Prostate gland (tissue), 2 donors: ENCODE measurements at regions not wholly inside any gene's neighbourhood (a gene's known extent, or its start where the extent isn't known, plus 50 kb on each side); places are given as distances from the start of the nearest gene placed in this dataset.

Experiments used
- DNase-seq: peaks from one replicate; pipeline ENCODE4 v3.0.0-alpha.2; 2019; ENCODE audit warnings: low spot score
- H3K27ac ChIP-seq, 2 donors: fragments of 200-600 bp; sonication (generic); 2 replicates each; pipeline ENCODE4 v1.5.1; 2017 to 2019
- H3K27me3 ChIP-seq: fragments of 200-600 bp; sonication (generic); replicated peaks from 2 replicates; pipeline ENCODE4 v1.5.1; 2019; ENCODE audit not compliant: insufficient read depth
- H3K36me3 ChIP-seq, 2 donors: fragments of 200-600 bp; sonication (generic); 1 replicate in 1 of 2; 2 replicates in 1 of 2; pipeline versions ENCODE4 v1.5.1 to v1.8.1; 2017 to 2019
- H3K4me1 ChIP-seq: fragments of 200-600 bp; sonication (generic); replicated peaks from 2 replicates; pipeline ENCODE4 v1.5.1; 2019
- H3K4me3 ChIP-seq, 2 donors: fragments of 200-600 bp; sonication (generic); 2 replicates each; pipeline ENCODE4 v1.5.1; 2017 to 2019
- H3K9me3 ChIP-seq: fragments of 200-600 bp; sonication (generic); 2 replicates; pipeline ENCODE4 v1.5.1; 2017
- POLR2A ChIP-seq: fragments of 450-650 bp; IDR thresholded peaks from one replicate; pipeline ENCODE4 v1.6.1; 2016; ENCODE audit warnings: antibody characterized with exemption, mild to moderate bottlenecking
- POLR2AphosphoS5 ChIP-seq: sonication (generic); formaldehyde crosslinking; IDR thresholded peaks from one replicate; pipeline ENCODE4 v1.6.1; 2017; ENCODE audit warnings: antibody characterized with exemption
- WGBS: methylation state at CpG from one replicate; pipeline ENCODE4 v1.1.5; 2018; 5-methylcytosine and 5-hydroxymethylcytosine counted together
- intact Hi-C: fragments of 100-400 bp; cut with DNase I; formaldehyde crosslinking; loops from one replicate; pipeline ENCODE4 v1.14.2; 2022
- TF ChIP-seq, protein P1 (sequence below), 4 experiments: fragments of 200-600 bp in 2 of 4; fragments of 450-650 bp in 2 of 4; sonication (generic) in 2 of 4; IDR thresholded peaks; 1 replicate in 3 of 4; 2 replicates in 1 of 4; pipeline ENCODE4 v1.5.1; 2016 to 2019; ENCODE audit warnings: antibody characterized with exemption in 4 of 4, mild to moderate bottlenecking in 2 of 4, moderate library complexity in 2 of 4

DNA sequence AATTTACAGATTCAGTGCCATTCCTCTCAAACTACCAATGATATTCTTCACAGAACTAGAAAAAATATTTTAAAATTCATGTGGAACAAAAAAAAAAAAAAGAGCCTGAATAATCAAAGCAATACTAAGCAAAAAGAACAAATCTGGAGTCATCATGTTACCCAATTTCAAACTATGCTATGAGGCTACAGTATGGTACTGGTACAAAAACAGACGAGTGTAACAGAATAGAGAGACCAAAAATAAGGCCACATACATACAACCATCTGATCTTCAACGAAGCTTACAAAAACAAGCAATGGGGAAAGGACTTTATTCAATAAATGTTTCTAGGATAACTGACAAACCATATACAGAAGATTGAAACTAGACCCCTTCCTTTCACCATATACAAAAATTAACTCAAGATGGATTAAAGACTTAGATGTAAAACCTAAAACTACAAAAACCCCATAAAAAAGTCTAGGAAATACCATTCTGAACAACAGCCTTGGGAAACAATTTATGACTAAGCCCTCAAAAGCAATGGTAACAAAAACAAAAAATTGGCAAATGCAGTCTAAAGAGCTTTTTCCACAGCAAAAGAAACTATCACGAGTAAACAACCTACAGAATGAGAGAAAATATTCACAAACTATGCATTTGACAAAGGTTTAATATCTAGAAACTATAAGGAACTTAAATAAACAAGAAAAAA, 207.7 kb downstream of the PTN start:
- Histone ChIP-seq H3K27ac (no peak overlapping the region), H3K4me3 (no peak overlapping the region), H3K27me3 (no peaks in the 10 kb centered on the region), H3K9me3 (no peaks in the 10 kb centered on the region), H3K36me3 (no peaks in the 10 kb centered on the region), H3K4me1 (no peaks in the 10 kb centered on the region)
- WGBS = 69% methylated on average over 3 of the region's 3 CpGs
- intact Hi-C loops = no loop called here
- no peak for DNase-seq
- TF ChIP-seq POLR2AphosphoS5 = no peak
- TF ChIP-seq, protein P1, sequence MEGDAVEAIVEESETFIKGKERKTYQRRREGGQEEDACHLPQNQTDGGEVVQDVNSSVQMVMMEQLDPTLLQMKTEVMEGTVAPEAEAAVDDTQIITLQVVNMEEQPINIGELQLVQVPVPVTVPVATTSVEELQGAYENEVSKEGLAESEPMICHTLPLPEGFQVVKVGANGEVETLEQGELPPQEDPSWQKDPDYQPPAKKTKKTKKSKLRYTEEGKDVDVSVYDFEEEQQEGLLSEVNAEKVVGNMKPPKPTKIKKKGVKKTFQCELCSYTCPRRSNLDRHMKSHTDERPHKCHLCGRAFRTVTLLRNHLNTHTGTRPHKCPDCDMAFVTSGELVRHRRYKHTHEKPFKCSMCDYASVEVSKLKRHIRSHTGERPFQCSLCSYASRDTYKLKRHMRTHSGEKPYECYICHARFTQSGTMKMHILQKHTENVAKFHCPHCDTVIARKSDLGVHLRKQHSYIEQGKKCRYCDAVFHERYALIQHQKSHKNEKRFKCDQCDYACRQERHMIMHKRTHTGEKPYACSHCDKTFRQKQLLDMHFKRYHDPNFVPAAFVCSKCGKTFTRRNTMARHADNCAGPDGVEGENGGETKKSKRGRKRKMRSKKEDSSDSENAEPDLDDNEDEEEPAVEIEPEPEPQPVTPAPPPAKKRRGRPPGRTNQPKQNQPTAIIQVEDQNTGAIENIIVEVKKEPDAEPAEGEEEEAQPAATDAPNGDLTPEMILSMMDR (IDR thresholded peaks at IDR 0.05) = no peak
- no peak for TF ChIP-seq POLR2A

DNA sequence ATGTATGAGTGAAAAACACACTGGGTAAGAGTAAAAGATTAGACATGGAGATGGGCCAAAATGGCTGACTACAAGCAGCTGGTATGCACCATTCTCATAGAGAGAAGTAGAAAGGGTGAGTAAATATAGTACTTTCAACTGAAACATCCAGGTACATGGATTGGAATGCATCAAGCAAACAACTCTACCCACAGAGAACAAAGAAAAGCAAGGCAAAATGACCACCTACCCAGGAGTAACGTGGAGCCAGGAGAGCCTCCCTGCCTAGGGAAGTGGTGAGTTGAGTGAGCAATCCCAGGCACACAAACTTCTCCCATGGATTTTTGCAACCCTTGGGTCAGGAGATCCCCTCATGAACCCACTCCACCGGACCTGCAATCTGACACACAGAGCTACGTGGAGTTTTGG, 212.8 kb downstream of the PTN start:
- TF ChIP-seq POLR2AphosphoS5 (no peak), POLR2A (no peak)
- TF ChIP-seq, protein P1 (IDR thresholded peaks at IDR 0.05) = no peak
- intact Hi-C loops = no loop called here
- Histone ChIP-seq H3K9me3 (no peaks in the 10 kb centered on the region), H3K4me3 (no peak overlapping the region), H3K4me1 (no peaks in the 10 kb centered on the region), H3K36me3 (no peaks in the 10 kb centered on the region), H3K27ac (no peak overlapping the region), H3K27me3 (no peaks in the 10 kb centered on the region)
- DNase-seq = no peak
- WGBS = 75% methylated on average over 3 of the region's 3 CpGs

DNA sequence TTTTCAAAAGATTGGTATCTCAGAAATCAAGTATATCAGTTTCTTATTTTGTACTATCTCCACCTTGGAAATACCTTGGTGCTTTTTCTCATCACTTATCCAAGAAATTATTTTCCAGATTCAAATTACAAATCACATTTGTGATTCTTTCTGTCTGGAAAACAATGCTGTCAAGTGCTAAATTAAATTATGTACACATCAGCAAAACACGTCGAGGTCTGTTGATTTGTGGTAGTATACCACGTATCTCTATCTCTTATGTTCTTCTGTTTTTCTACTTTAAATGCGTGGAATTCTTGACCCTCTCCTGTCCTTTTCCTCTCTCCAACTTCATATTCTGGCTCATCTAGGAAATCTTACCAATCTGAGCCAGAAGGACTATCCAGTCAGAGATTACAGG, 214.5 kb downstream of the PTN start:
- H3K27me3 ChIP-seq = no peaks in the 10 kb centered on the region
- intact Hi-C loops = no loop called here
- H3K27ac ChIP-seq = no peak overlapping the region
- TF ChIP-seq, protein P1 (IDR thresholded peaks at IDR 0.05) = no peak
- TF ChIP-seq POLR2A (no peak), POLR2AphosphoS5 (no peak)
- H3K4me3 ChIP-seq = no peak overlapping the region
- no peak for DNase-seq
- no peaks in the 10 kb centered on the region for H3K36me3 ChIP-seq
- 83% methylated on average over 4 of the region's 4 CpGs for WGBS
- no peaks in the 10 kb centered on the region for H3K4me1 ChIP-seq
- H3K9me3 ChIP-seq = no peaks in the 10 kb centered on the region

DNA sequence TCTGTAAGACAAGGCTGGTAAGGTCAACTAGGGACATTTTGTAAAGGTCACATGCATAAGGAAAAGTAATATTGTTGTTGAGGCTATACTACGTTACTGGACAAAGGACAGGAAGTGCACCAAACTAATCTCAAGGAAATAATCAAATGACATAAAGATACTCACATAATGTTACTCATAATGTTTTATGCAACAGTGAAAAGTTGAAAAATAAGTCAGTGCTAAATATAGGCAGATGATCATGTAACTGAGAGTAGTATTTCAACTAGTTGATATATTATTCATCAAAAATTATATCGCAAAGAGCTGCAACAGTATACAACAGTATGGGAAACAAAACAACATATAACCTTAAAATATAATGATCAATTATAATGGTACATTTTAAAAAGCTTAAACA, 215.7 kb downstream of the PTN start:
- H3K27me3 ChIP-seq = no peaks in the 10 kb centered on the region
- 72% methylated on average over 2 of the region's 2 CpGs for WGBS
- no peak overlapping the region for H3K4me3 ChIP-seq
- H3K9me3 ChIP-seq = no peaks in the 10 kb centered on the region
- H3K4me1 ChIP-seq = no peaks in the 10 kb centered on the region
- no peak overlapping the region for H3K27ac ChIP-seq
- H3K36me3 ChIP-seq = no peaks in the 10 kb centered on the region
- TF ChIP-seq, protein P1 (IDR thresholded peaks at IDR 0.05) = no peak
- TF ChIP-seq POLR2AphosphoS5 (no peak), POLR2A (no peak)
- no peak for DNase-seq
- intact Hi-C loops = no loop called here

DNA sequence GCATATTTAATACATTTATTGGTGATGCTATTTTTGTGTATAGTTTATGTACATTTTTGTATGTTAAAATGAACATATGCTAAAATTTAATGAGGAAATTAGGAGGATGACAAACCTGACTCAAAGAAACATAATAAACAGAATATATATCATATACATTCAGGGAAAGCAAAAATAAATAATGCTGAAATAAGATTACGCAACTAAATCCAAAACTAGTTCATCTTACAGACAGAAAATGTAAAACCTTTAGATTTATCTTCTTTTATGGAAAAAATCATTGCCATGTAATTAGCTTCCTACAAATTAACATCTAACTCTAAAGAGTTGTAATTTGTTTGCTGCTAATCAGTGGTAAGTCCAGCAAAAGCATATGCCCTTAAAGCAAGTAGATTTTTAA, 216.5 kb downstream of the PTN start:
- Histone ChIP-seq H3K27me3 (no peaks in the 10 kb centered on the region), H3K4me3 (no peak overlapping the region), H3K4me1 (no peaks in the 10 kb centered on the region), H3K27ac (no peak overlapping the region), H3K36me3 (no peaks in the 10 kb centered on the region), H3K9me3 (no peaks in the 10 kb centered on the region)
- intact Hi-C loops = no loop called here
- TF ChIP-seq POLR2A (no peak), POLR2AphosphoS5 (no peak)
- TF ChIP-seq, protein P1 (IDR thresholded peaks at IDR 0.05) = no peak
- no peak for DNase-seq
- WGBS = 37% methylated on average over 1 of the region's 1 CpG
